GM23338 (cell line): ENCODE measurements at regions not wholly inside any gene's neighbourhood (a gene's known extent, or its start where the extent isn't known, plus 50 kb on each side); places are given as distances from the start of the nearest gene placed in this dataset.

Source experiments
- ATAC-seq: fragments of 200-7000 bp; cut with Tn5 transposase; 3 replicates; pipeline ENCODE4 v1.9.1; 2020
- DNase-seq: peaks from one replicate; pipeline ENCODE4 v3.0.0-alpha.2; 2015; ENCODE audit warnings: low spot score
- H2AFZ ChIP-seq: fragments of 200-600 bp; sonication (generic); 2 replicates; pipeline ENCODE4 v1.8.0; 2016; ENCODE audit warnings: antibody characterized with exemption, mild to moderate bottlenecking, moderate library complexity
- H3F3A ChIP-seq: fragments of 200-600 bp; sonication (generic); replicated peaks from 2 replicates; pipeline ENCODE4 v1.8.0; 2017; ENCODE audit warnings: antibody characterized with exemption, mixed run types, low read depth
- H3K27ac ChIP-seq: fragments of 200-600 bp; sonication (generic); 2 replicates; pipeline ENCODE4 v1.6.1; 2016; ENCODE audit warnings: low read depth
- H3K27me3 ChIP-seq: fragments of 200-600 bp; sonication (generic); 2 replicates; pipeline ENCODE4 v1.8.0; 2016; ENCODE audit warnings: mild to moderate bottlenecking, mixed run types, moderate library complexity; ENCODE audit not compliant: insufficient read depth
- H3K36me3 ChIP-seq: fragments of 200-600 bp; sonication (generic); 2 replicates; pipeline ENCODE4 v1.8.0; 2016; ENCODE audit warnings: mild to moderate bottlenecking; ENCODE audit not compliant: insufficient read depth
- H3K4me1 ChIP-seq: fragments of 200-600 bp; sonication (generic); 2 replicates; pipeline ENCODE4 v1.8.0; 2016; ENCODE audit warnings: mild to moderate bottlenecking, moderate library complexity; ENCODE audit not compliant: insufficient read depth
- H3K4me2 ChIP-seq: fragments of 200-600 bp; sonication (generic); 2 replicates; pipeline ENCODE4 v1.7.1; 2017; ENCODE audit warnings: mixed run types
- H3K4me3 ChIP-seq: fragments of 200-600 bp; sonication (generic); 2 replicates; pipeline ENCODE4 v1.6.1; 2016; ENCODE audit warnings: mixed run types
- H3K79me2 ChIP-seq: fragments of 200-600 bp; sonication (generic); replicated peaks from 2 replicates; pipeline ENCODE4 v1.8.0; 2017; ENCODE audit warnings: mild to moderate bottlenecking; ENCODE audit not compliant: insufficient read depth
- H3K9me2 ChIP-seq: fragments of 200-600 bp; sonication (generic); 2 replicates; pipeline ENCODE4 v1.8.0; 2017; ENCODE audit not compliant: insufficient read depth
- H4K20me1 ChIP-seq: fragments of 200-600 bp; sonication (generic); replicated peaks from 2 replicates; pipeline ENCODE4 v1.8.0; 2017; ENCODE audit warnings: mild to moderate bottlenecking; ENCODE audit not compliant: insufficient read depth
- H3K27ac Mint-ChIP-seq: 2 replicates; pipeline ENCODE4 v1.8.0; 2020; ENCODE audit warnings: inconsistent platforms, mild to moderate bottlenecking, moderate library complexity, mixed read lengths
- H3K27me3 Mint-ChIP-seq: 3 replicates; pipeline ENCODE4 v1.8.0; 2022; ENCODE audit warnings: low read depth, mild to moderate bottlenecking, moderate library complexity, mixed read lengths, inconsistent platforms; ENCODE audit not compliant: insufficient read depth, poor library complexity
- H3K36me3 Mint-ChIP-seq: 3 replicates; pipeline ENCODE4 v1.8.0; 2021; ENCODE audit warnings: low read depth, mild to moderate bottlenecking, inconsistent platforms, moderate library complexity, mixed read lengths
- H3K4me1 Mint-ChIP-seq: 3 replicates; pipeline ENCODE4 v1.8.0; 2020; ENCODE audit warnings: mild to moderate bottlenecking, inconsistent platforms, mixed read lengths
- H3K4me3 Mint-ChIP-seq: 3 replicates; pipeline ENCODE4 v1.8.0; 2021; ENCODE audit warnings: moderate library complexity, mild to moderate bottlenecking, inconsistent platforms, mixed read lengths
- H3K9me3 Mint-ChIP-seq: 3 replicates; pipeline ENCODE4 v1.8.0; 2020; ENCODE audit warnings: moderate library complexity, mild to moderate bottlenecking, inconsistent platforms, mixed read lengths
- CREB1 ChIP-seq: fragments of 250-450 bp; sonication (Bioruptor Pico); IDR thresholded peaks from 2 replicates; pipeline ENCODE4 v1.5.0; 2020; ENCODE audit warnings: low read depth, mild to moderate bottlenecking, moderate library complexity
- ETS1 ChIP-seq: IDR thresholded peaks from 2 replicates; pipeline ENCODE4 v1.6.1; 2016; ENCODE audit warnings: antibody characterized with exemption
- EZH2 ChIP-seq: fragments of 200-600 bp; sonication (generic); IDR thresholded peaks from one replicate; pipeline ENCODE4 v1.8.0; 2017; ENCODE audit warnings: antibody characterized with exemption, mild to moderate bottlenecking, low read depth; ENCODE audit not compliant: unreplicated experiment
- EZH2phosphoT487 ChIP-seq: fragments of 200-600 bp; sonication (generic); IDR thresholded peaks from one replicate; pipeline ENCODE4 v1.8.1; 2018; ENCODE audit warnings: antibody characterized with exemption; ENCODE audit not compliant: unreplicated experiment
- JUNB ChIP-seq: IDR thresholded peaks from one replicate; pipeline ENCODE4 v1.6.1; 2016; ENCODE audit warnings: antibody characterized with exemption; ENCODE audit not compliant: unreplicated experiment
- NANOG ChIP-seq: IDR thresholded peaks from 2 replicates; pipeline ENCODE4 v1.6.1; 2016; ENCODE audit warnings: antibody characterized with exemption, borderline replicate concordance
- POLR2AphosphoS5 ChIP-seq: IDR thresholded peaks from 2 replicates; pipeline ENCODE4 v1.6.1; 2016; ENCODE audit warnings: antibody characterized with exemption, low read depth
- STAT1 ChIP-seq: IDR thresholded peaks from one replicate; pipeline ENCODE4 v1.6.1; 2016; ENCODE audit warnings: antibody characterized with exemption; ENCODE audit not compliant: unreplicated experiment
- ZNF114 ChIP-seq: fragments of 250-450 bp; sonication (Bioruptor Pico); IDR thresholded peaks from 2 replicates; pipeline ENCODE4 v1.5.0; 2020; ENCODE audit warnings: mild to moderate bottlenecking, moderate library complexity
- ZNF331 ChIP-seq: fragments of 250-450 bp; sonication (Bioruptor Pico); IDR thresholded peaks from 2 replicates; pipeline ENCODE4 v1.5.0; 2020; ENCODE audit warnings: low read depth, mild to moderate bottlenecking, moderate library complexity
- TF ChIP-seq, protein P1 (sequence below), 2 experiments: fragments of 200-600 bp in 1 of 2; sonication (generic) in 1 of 2; conservative IDR thresholded peaks; 2 replicates each; pipeline versions ENCODE4 v1.5.1 to v1.6.1; 2016 to 2017; ENCODE audit warnings: antibody characterized with exemption in 2 of 2, low read depth in 2 of 2, mild to moderate bottlenecking in 2 of 2, moderate library complexity in 1 of 2
- TF ChIP-seq, protein P2 (sequence below): fragments of 250-450 bp; sonication (Bioruptor Pico); IDR thresholded peaks from 2 replicates; pipeline ENCODE4 v1.5.0; 2020; ENCODE audit warnings: mild to moderate bottlenecking, moderate library complexity
- TF ChIP-seq, protein P3 (sequence below): IDR thresholded peaks from one replicate; pipeline ENCODE4 v1.6.1; 2018; ENCODE audit warnings: antibody characterized with exemption; ENCODE audit not compliant: unreplicated experiment

GRCh38 chr2:228303960-228304359 lies 122.5 kb upstream of the SPHKAP start:
- DNase-seq (no peak), ATAC-seq (no peak)
- Mint-ChIP-seq H3K27ac (no peak overlapping the region), H3K9me3 (peaks cover 4% of the 10 kb centered on the region; the same call in 1 of the 3 replicates), H3K4me1 (peaks cover 6% of the 10 kb centered on the region), H3K36me3 (peaks cover 2% of the 10 kb centered on the region; the same call in 1 of the 3 replicates), H3K27me3 (no peaks in the 10 kb centered on the region), H3K4me3 (no peak overlapping the region)
- H3K36me3 ChIP-seq, result no peaks in the 10 kb centered on the region
- no peaks in the 10 kb centered on the region for H3K27me3 ChIP-seq
- H4K20me1 ChIP-seq, result no peaks in the 10 kb centered on the region
- H3F3A ChIP-seq, result no peaks in the 10 kb centered on the region
- H2AFZ ChIP-seq, result no peak overlapping the region
- no peak overlapping the region for H3K4me2 ChIP-seq
- H3K4me3 ChIP-seq, result no peak overlapping the region
- H3K4me1 ChIP-seq, result peaks cover 5% of the 10 kb centered on the region; the same call in 1 of the 2 replicates
- H3K79me2 ChIP-seq, result no peaks in the 10 kb centered on the region
- TF ChIP-seq NANOG, result no peak
- TF ChIP-seq, protein P1, sequence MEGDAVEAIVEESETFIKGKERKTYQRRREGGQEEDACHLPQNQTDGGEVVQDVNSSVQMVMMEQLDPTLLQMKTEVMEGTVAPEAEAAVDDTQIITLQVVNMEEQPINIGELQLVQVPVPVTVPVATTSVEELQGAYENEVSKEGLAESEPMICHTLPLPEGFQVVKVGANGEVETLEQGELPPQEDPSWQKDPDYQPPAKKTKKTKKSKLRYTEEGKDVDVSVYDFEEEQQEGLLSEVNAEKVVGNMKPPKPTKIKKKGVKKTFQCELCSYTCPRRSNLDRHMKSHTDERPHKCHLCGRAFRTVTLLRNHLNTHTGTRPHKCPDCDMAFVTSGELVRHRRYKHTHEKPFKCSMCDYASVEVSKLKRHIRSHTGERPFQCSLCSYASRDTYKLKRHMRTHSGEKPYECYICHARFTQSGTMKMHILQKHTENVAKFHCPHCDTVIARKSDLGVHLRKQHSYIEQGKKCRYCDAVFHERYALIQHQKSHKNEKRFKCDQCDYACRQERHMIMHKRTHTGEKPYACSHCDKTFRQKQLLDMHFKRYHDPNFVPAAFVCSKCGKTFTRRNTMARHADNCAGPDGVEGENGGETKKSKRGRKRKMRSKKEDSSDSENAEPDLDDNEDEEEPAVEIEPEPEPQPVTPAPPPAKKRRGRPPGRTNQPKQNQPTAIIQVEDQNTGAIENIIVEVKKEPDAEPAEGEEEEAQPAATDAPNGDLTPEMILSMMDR (conservative IDR thresholded peaks at IDR 0.05; ENCODE audit: low read depth in 2 of 2), result no peak
- TF ChIP-seq EZH2, result no peak
- TF ChIP-seq ETS1, result no peak
- no peak for TF ChIP-seq ZNF331 (CRISPR knock-in tag)
- TF ChIP-seq POLR2AphosphoS5, result no peak
- no peak for TF ChIP-seq JUNB
- TF ChIP-seq CREB1 (CRISPR knock-in tag), result no peak
- TF ChIP-seq EZH2phosphoT487, result no peak
- TF ChIP-seq, protein P2, sequence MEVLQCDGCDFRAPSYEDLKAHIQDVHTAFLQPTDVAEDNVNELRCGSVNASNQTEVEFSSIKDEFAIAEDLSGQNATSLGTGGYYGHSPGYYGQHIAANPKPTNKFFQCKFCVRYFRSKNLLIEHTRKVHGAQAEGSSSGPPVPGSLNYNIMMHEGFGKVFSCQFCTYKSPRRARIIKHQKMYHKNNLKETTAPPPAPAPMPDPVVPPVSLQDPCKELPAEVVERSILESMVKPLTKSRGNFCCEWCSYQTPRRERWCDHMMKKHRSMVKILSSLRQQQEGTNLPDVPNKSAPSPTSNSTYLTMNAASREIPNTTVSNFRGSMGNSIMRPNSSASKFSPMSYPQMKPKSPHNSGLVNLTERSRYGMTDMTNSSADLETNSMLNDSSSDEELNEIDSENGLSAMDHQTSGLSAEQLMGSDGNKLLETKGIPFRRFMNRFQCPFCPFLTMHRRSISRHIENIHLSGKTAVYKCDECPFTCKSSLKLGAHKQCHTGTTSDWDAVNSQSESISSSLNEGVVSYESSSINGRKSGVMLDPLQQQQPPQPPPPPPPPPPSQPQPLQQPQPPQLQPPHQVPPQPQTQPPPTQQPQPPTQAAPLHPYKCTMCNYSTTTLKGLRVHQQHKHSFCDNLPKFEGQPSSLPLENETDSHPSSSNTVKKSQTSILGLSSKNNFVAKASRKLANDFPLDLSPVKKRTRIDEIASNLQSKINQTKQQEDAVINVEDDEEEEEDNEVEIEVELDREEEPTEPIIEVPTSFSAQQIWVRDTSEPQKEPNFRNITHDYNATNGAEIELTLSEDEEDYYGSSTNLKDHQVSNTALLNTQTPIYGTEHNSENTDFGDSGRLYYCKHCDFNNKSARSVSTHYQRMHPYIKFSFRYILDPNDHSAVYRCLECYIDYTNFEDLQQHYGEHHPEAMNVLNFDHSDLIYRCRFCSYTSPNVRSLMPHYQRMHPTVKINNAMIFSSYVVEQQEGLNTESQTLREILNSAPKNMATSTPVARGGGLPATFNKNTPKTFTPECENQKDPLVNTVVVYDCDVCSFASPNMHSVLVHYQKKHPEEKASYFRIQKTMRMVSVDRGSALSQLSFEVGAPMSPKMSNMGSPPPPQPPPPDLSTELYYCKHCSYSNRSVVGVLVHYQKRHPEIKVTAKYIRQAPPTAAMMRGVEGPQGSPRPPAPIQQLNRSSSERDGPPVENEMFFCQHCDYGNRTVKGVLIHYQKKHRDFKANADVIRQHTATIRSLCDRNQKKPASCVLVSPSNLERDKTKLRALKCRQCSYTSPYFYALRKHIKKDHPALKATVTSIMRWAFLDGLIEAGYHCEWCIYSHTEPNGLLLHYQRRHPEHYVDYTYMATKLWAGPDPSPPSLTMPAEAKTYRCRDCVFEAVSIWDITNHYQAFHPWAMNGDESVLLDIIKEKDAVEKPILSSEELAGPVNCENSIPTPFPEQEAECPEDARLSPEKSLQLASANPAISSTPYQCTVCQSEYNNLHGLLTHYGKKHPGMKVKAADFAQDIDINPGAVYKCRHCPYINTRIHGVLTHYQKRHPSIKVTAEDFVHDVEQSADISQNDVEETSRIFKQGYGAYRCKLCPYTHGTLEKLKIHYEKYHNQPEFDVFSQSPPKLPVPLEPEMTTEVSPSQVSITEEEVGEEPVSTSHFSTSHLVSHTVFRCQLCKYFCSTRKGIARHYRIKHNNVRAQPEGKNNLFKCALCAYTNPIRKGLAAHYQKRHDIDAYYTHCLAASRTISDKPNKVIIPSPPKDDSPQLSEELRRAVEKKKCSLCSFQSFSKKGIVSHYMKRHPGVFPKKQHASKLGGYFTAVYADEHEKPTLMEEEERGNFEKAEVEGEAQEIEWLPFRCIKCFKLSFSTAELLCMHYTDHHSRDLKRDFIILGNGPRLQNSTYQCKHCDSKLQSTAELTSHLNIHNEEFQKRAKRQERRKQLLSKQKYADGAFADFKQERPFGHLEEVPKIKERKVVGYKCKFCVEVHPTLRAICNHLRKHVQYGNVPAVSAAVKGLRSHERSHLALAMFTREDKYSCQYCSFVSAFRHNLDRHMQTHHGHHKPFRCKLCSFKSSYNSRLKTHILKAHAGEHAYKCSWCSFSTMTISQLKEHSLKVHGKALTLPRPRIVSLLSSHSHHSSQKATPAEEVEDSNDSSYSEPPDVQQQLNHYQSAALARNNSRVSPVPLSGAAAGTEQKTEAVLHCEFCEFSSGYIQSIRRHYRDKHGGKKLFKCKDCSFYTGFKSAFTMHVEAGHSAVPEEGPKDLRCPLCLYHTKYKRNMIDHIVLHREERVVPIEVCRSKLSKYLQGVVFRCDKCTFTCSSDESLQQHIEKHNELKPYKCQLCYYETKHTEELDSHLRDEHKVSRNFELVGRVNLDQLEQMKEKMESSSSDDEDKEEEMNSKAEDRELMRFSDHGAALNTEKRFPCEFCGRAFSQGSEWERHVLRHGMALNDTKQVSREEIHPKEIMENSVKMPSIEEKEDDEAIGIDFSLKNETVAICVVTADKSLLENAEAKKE (CRISPR knock-in tag), result no peak
- no peak for TF ChIP-seq STAT1
- TF ChIP-seq ZNF114 (CRISPR knock-in tag), result no peak
- TF ChIP-seq, protein P3, sequence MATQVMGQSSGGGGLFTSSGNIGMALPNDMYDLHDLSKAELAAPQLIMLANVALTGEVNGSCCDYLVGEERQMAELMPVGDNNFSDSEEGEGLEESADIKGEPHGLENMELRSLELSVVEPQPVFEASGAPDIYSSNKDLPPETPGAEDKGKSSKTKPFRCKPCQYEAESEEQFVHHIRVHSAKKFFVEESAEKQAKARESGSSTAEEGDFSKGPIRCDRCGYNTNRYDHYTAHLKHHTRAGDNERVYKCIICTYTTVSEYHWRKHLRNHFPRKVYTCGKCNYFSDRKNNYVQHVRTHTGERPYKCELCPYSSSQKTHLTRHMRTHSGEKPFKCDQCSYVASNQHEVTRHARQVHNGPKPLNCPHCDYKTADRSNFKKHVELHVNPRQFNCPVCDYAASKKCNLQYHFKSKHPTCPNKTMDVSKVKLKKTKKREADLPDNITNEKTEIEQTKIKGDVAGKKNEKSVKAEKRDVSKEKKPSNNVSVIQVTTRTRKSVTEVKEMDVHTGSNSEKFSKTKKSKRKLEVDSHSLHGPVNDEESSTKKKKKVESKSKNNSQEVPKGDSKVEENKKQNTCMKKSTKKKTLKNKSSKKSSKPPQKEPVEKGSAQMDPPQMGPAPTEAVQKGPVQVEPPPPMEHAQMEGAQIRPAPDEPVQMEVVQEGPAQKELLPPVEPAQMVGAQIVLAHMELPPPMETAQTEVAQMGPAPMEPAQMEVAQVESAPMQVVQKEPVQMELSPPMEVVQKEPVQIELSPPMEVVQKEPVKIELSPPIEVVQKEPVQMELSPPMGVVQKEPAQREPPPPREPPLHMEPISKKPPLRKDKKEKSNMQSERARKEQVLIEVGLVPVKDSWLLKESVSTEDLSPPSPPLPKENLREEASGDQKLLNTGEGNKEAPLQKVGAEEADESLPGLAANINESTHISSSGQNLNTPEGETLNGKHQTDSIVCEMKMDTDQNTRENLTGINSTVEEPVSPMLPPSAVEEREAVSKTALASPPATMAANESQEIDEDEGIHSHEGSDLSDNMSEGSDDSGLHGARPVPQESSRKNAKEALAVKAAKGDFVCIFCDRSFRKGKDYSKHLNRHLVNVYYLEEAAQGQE, result no peak
- H3K27ac ChIP-seq, result no peak overlapping the region
- H3K9me2 ChIP-seq, result peaks cover 18% of the 10 kb centered on the region
